GM18868 (cell line): ENCODE measurements at regions not wholly inside any gene's neighbourhood (a gene's known extent, or its start where the extent isn't known, plus 50 kb on each side); places are given as distances from the start of the nearest gene placed in this dataset.

Experiments
- ATAC-seq: cut with Tn5 transposase; IDR thresholded peaks from one replicate; pipeline ENCODE4 v1.9.1; 2021; ENCODE audit warnings: mild to moderate bottlenecking, moderate library complexity; ENCODE audit not compliant: unreplicated experiment

GRCh38 chr20:24894488-24894887, 54.6 kb upstream of the CST7 start:
- no peak for ATAC-seq

GRCh38 chr20:24894967-24895366, 54.1 kb upstream of the CST7 start:
- ATAC-seq, result no peak

GRCh38 chr20:24895431-24895830, 53.6 kb upstream of the CST7 start:
- ATAC-seq, result no peak

GRCh38 chr20:24895898-24896658, 53.0 kb upstream of the CST7 start:
- no peak for ATAC-seq

- ATAC-seq, result no peak
Measured at GRCh38 chr20:24896984-24897383, 52.1 kb upstream of the CST7 start.

- no peak for ATAC-seq
Measured at GRCh38 chr20:24897974-24898373, 51.1 kb upstream of the CST7 start.

GRCh38 chr20:24899153-24899552, 49.9 kb upstream of the CST7 start:
- ATAC-seq, result no peak
